B cell (primary cell): ENCODE measurements at regions not wholly inside any gene's neighbourhood (a gene's known extent, or its start where the extent isn't known, plus 50 kb on each side); places are given as distances from the start of the nearest gene placed in this dataset.

ENCODE experiments used
- ATAC-seq: fragments of 200-7000 bp; cut with Tn5 transposase; one replicate; pipeline ENCODE4 v1.10.0; 2021; ENCODE audit warnings: low read depth, mild to moderate bottlenecking, moderate number of reproducible peaks, moderate library complexity
- CTCF ChIA-PET: fragments of 350-600 bp; sonication (Branson Sonifier 250); formaldehyde crosslinking; loops from one replicate; lab custom pipeline; 2021; ENCODE audit warnings: antibody characterized with exemption, inconsistent platforms; lab: Charles Lee
- POLR2A ChIA-PET: fragments of 350-600 bp; sonication (Branson Sonifier 250); formaldehyde crosslinking; loops from one replicate; lab custom pipeline; 2021; ENCODE audit warnings: antibody characterized with exemption; lab: Charles Lee
- DNase-seq: peaks from one replicate; pipeline ENCODE4 v3.0.0; 2013
- H2AFZ ChIP-seq: 2 replicates; pipeline ENCODE4 v1.6.1; 2012; ENCODE audit warnings: mild to moderate bottlenecking, low read depth, low read length; ENCODE audit not compliant: insufficient read depth, poor library complexity, severe bottlenecking
- H3K27ac ChIP-seq, 2 donors: 1 replicate in 1 of 2; 2 replicates in 1 of 2; pipeline ENCODE4 v1.5.1; 2012 to 2013; ENCODE audit warnings: low read length in 2 of 2, mild to moderate bottlenecking in 2 of 2, moderate library complexity in 1 of 2
- H3K27me3 ChIP-seq, 4 experiments: fragments of 200-600 bp in 1 of 4; sonication (generic) in 1 of 4; replicated peaks in 1 of 4; 1 replicate in 2 of 4; 2 replicates in 2 of 4; pipeline versions ENCODE4 v1.6.1 to v1.7.0; 2013 to 2016; ENCODE audit warnings: low read length in 3 of 4, mild to moderate bottlenecking in 2 of 4, mixed read lengths in 1 of 4, moderate library complexity in 1 of 4; ENCODE audit not compliant: insufficient read depth in 4 of 4, control insufficient read depth in 3 of 4; ENCODE audit errors: control extremely low read depth in 1 of 4
- H3K36me3 ChIP-seq, 2 experiments: replicated peaks in 1 of 2; 1 replicate in 1 of 2; 2 replicates in 1 of 2; pipeline versions ENCODE4 v1.6.1 to v1.7.1; 2013; ENCODE audit warnings: low read length in 1 of 2; ENCODE audit not compliant: insufficient read depth in 2 of 2, control insufficient read depth in 1 of 2; ENCODE audit errors: control extremely low read depth in 1 of 2, extremely low read depth in 1 of 2
- H3K4me1 ChIP-seq, 2 donors: fragments of 200-600 bp in 1 of 2; sonication (generic) in 1 of 2; 1 replicate in 1 of 2; 2 replicates in 1 of 2; pipeline versions ENCODE4 v1.5.1 to v1.6.1; 2013 to 2017; ENCODE audit warnings: low read length in 2 of 2; ENCODE audit not compliant: control insufficient read depth in 2 of 2, insufficient read depth in 2 of 2
- H3K4me2 ChIP-seq: replicated peaks from 2 replicates; pipeline ENCODE3; 2012; ENCODE audit warnings: mild to moderate bottlenecking, low read depth, low read length; ENCODE audit not compliant: poor library complexity, severe bottlenecking
- H3K4me3 ChIP-seq, 5 experiments: fragments of 200-600 bp in 1 of 5; sonication (generic) in 1 of 5; 1 replicate in 3 of 5; 2 replicates in 2 of 5; pipeline versions ENCODE4 v1.5.1 to v1.7.0; 2011 to 2016; ENCODE audit warnings: low read length in 4 of 5, mild to moderate bottlenecking in 4 of 5, low read depth in 2 of 5, control low read depth in 1 of 5, moderate library complexity in 1 of 5; ENCODE audit not compliant: insufficient read depth in 1 of 5; ENCODE audit errors: control extremely low read depth in 1 of 5, extremely low read depth in 1 of 5
- H3K79me2 ChIP-seq: fragments of 200-600 bp; sonication (generic); one replicate; pipeline ENCODE4 v1.6.0; 2016; ENCODE audit warnings: low read length; ENCODE audit not compliant: control insufficient read depth, insufficient read depth
- H3K9ac ChIP-seq: fragments of 200-600 bp; sonication (generic); 2 replicates; pipeline ENCODE4 v1.6.1; 2017; ENCODE audit warnings: mild to moderate bottlenecking, low read length, moderate library complexity
- H3K9me3 ChIP-seq, 3 donors: one replicate each; pipeline versions ENCODE4 v1.6.1 to v1.7.1; 2013; ENCODE audit warnings: low read length in 2 of 3; ENCODE audit not compliant: control insufficient read depth in 2 of 3, insufficient read depth in 1 of 3; ENCODE audit errors: control extremely low read depth in 1 of 3
- H4K20me1 ChIP-seq: 2 replicates; pipeline ENCODE4 v1.6.0; 2012; ENCODE audit warnings: mild to moderate bottlenecking, low read length; ENCODE audit not compliant: insufficient read depth, control insufficient read depth, poor library complexity, severe bottlenecking
- H3K27ac Mint-ChIP-seq: one replicate; pipeline ENCODE4 v1.8.0; 2021; ENCODE audit warnings: mixed read lengths
- H3K27me3 Mint-ChIP-seq: one replicate; pipeline ENCODE4 v1.8.0; 2021; ENCODE audit warnings: mixed read lengths
- H3K4me1 Mint-ChIP-seq: one replicate; pipeline ENCODE4 v1.8.0; 2021; ENCODE audit warnings: mixed read lengths
- H3K4me3 Mint-ChIP-seq: one replicate; pipeline ENCODE4 v1.8.0; 2021; ENCODE audit warnings: mixed read lengths
- H3K9me3 Mint-ChIP-seq: one replicate; pipeline ENCODE4 v1.8.0; 2022; ENCODE audit warnings: mixed read lengths; ENCODE audit not compliant: insufficient read depth
- CTCF ChIP-seq: fragments of 200-600 bp; IDR thresholded peaks from one replicate; pipeline ENCODE4 v1.8.0; 2022; ENCODE audit warnings: antibody characterized with exemption, mild to moderate bottlenecking
- EZH2 ChIP-seq: IDR thresholded peaks from 2 replicates; pipeline ENCODE4 v1.6.1; 2012; ENCODE audit warnings: borderline replicate concordance, low read depth, mild to moderate bottlenecking, moderate library complexity, low read length; ENCODE audit not compliant: insufficient read depth, poor library complexity, severe bottlenecking
- WGBS: methylation state at CpG from one replicate; pipeline ENCODE4 v1.1.5; 2013; ENCODE audit warnings: missing lambda C conversion rate; ENCODE audit not compliant: insufficient coverage; 5-methylcytosine and 5-hydroxymethylcytosine counted together
- intact Hi-C: fragments of 100-400 bp; cut with micrococcal nuclease; formaldehyde crosslinking; loops from one replicate; pipeline ENCODE4 v1.10.0; 2022

- Mint-ChIP-seq H3K27me3 (peaks cover 6% of the 10 kb centered on the region), H3K4me1 (no peaks in the 10 kb centered on the region), H3K4me3 (no peak overlapping the region), H3K27ac (no peak overlapping the region), H3K9me3 (no peaks in the 10 kb centered on the region)
- no peak for DNase-seq
- no peak overlapping the region for H3K9ac ChIP-seq
- peaks cover 0 to 2% (median 0%) of the 10 kb centered on the region in 4 experiments for H3K27me3 ChIP-seq
- no peaks in the 10 kb centered on the region for H3K4me1 ChIP-seq
- no peak overlapping the region for H3K4me3 ChIP-seq
- H3K27ac ChIP-seq = no peak overlapping the region
- intact Hi-C loops = no loop called here
- no peak overlapping the region for H3K4me2 ChIP-seq
- ChIA-PET CTCF (interaction anchor here (1.2 kb wide), 1 partner anchor 1033 kb away, joined by 3 read pairs; no protein-coding TSS in a partner anchor), POLR2A (no interaction called here)
- no peaks in the 10 kb centered on the region for H3K36me3 ChIP-seq
- H4K20me1 ChIP-seq = no peaks in the 10 kb centered on the region
- TF ChIP-seq EZH2 (no peak), CTCF (no peak)
- no peaks in the 10 kb centered on the region for H3K79me2 ChIP-seq
- ATAC-seq = no peak
- WGBS = 95% methylated on average over 15 of the region's 17 CpGs
- H3K9me3 ChIP-seq = no peaks in the 10 kb centered on the region
- no peak overlapping the region for H2AFZ ChIP-seq
These were observed 190.4 kb upstream of the GPR12 start for GRCh38 chr13:26950968-26951367.

- Histone ChIP-seq H3K4me3 (no peak overlapping the region), H3K79me2 (no peaks in the 10 kb centered on the region), H3K4me2 (no peak overlapping the region), H3K9me3 (no peaks in the 10 kb centered on the region), H3K9ac (no peak overlapping the region), H3K27ac (no peak overlapping the region), H2AFZ (no peak overlapping the region), H3K36me3 (no peaks in the 10 kb centered on the region), H3K4me1 (no peaks in the 10 kb centered on the region), H4K20me1 (no peaks in the 10 kb centered on the region), H3K27me3 (peaks cover 0 to 2% (median 0%) of the 10 kb centered on the region in 4 experiments)
- Mint-ChIP-seq H3K4me1 (no peaks in the 10 kb centered on the region), H3K4me3 (no peak overlapping the region), H3K9me3 (no peaks in the 10 kb centered on the region), H3K27ac (no peak overlapping the region), H3K27me3 (peaks cover 6% of the 10 kb centered on the region)
- ChIA-PET POLR2A (no interaction called here), CTCF (interaction anchor here (0.9 to 1.2 kb wide), 2 partner anchors 412 to 1033 kb away, joined by 3 read pairs; no protein-coding TSS in a partner anchor)
- DNase-seq = no peak
- intact Hi-C loops = no loop called here
- no peak for TF ChIP-seq CTCF
- no peak for TF ChIP-seq EZH2
- ATAC-seq = no peak
- WGBS = 100% methylated on average over 5 of the region's 10 CpGs
These were observed 190.0 kb upstream of the GPR12 start for GRCh38 chr13:26950546-26950945.
